H1 (cell line): ENCODE measurements at regions not wholly inside any gene's neighbourhood (a gene's known extent, or its start where the extent isn't known, plus 50 kb on each side); places are given as distances from the start of the nearest gene placed in this dataset.

Source experiments
- FOSL1 ChIP-seq: IDR thresholded peaks from 2 replicates; pipeline ENCODE4 v1.6.1; 2011; ENCODE audit warnings: mild to moderate bottlenecking, low read depth, low read length, moderate library complexity; ENCODE audit not compliant: insufficient read depth
- POLR2A ChIP-seq, 2 experiments: IDR thresholded peaks; 1 replicate in 1 of 2; 2 replicates in 1 of 2; pipeline ENCODE4 v1.6.1; 2011; ENCODE audit warnings: low read depth in 2 of 2, low read length in 2 of 2, mild to moderate bottlenecking in 2 of 2; ENCODE audit errors: control extremely low read depth in 1 of 2
- SRF ChIP-seq: IDR thresholded peaks from 2 replicates; pipeline ENCODE4 v1.6.1; 2011; ENCODE audit warnings: mild to moderate bottlenecking, low read depth, low read length, moderate library complexity

- no peak for TF ChIP-seq FOSL1
- TF ChIP-seq POLR2A (IDR thresholded peaks at IDR 0.05; ENCODE audit: control extremely low read depth in 1 of 2, low read depth in 2 of 2, low read length in 2 of 2) = no peak
- no peak for TF ChIP-seq SRF
- TF ChIP-seq, all 59 proteins: peak for 0
Observed at GRCh38 chr6:14758421-14759081, 487.3 kb upstream of the JARID2 start (continued).
